ACHN (cell line): ENCODE measurements at regions not wholly inside any gene's neighbourhood (a gene's known extent, or its start where the extent isn't known, plus 50 kb on each side); places are given as distances from the start of the nearest gene placed in this dataset.

Source experiments
- DNase-seq: peaks from one replicate; pipeline ENCODE4 v3.0.0-alpha.2; 2015
- in situ Hi-C: cut with HindIII; loops from 2 replicates; pipeline ENCODE4 v1.10.0; 2017; ENCODE audit warnings: low sequenced_read_pairs, low pct_ligation_motif_present, low pct_unique_long_range_greater_than_20kb

DNA sequence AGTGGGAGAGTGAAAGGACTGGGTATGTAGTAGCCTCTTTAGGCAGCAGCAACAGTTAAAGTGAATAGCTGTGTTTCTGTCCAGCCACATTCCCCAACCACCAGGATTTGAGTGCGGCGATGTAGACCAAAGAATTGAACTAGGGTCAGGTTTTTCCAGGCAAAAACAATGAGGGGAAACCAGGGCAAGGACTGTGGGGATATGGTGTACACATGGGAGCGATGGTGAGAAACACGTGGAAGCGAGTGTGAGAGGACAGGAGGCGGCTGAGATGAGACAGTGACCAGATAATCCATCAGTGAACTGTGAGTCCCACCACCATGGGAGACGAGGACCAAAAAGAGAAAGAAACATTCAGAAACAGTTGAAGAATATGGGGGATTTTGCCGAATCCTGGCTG, 409.5 kb downstream of the TSN start:
- in situ Hi-C loops: no loop called here
- no peak for DNase-seq

DNA sequence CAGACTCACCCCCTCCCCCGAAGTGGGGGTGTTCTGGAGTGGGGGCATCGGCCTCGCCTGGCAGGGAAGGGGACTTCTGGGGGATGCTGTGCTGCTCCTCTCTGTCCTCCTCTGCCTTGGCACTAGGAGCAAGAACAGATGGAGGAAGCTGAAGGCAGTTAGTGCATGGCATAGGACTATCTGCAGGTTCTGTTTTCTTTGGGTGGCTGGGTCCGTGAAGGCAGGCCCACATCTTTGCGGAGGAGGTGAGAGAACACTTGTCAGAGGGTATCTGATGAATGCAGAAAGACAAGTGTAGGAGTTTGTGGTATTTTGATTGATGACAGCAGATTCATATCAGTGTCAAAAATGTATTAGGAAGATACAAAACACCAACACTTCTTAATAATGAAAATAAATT, 411.4 kb downstream of the TSN start:
- no peak for DNase-seq
- in situ Hi-C loops: no loop called here

DNA sequence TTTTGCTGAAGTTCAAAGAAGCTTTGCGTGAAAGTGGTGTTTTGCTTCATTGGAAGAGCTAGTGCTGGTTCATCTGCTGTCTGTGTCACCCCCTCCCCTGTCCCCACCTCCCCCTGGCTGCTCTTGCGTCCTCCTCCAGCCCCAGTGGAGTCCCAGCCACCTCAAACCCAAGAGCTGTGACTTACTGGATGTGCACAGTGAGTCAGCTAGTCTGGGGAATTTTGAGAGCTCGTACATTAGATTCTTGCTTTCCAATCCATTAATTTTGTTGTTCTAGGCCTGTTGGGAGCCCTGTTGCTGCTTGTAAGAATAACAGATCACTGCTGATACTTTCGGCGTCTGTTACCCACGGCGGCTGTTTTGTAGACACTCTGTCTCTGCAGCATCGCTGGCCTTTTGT, 412.1 kb downstream of the TSN start:
- DNase-seq: peak; percentile 19
- in situ Hi-C loops: no loop called here

DNA sequence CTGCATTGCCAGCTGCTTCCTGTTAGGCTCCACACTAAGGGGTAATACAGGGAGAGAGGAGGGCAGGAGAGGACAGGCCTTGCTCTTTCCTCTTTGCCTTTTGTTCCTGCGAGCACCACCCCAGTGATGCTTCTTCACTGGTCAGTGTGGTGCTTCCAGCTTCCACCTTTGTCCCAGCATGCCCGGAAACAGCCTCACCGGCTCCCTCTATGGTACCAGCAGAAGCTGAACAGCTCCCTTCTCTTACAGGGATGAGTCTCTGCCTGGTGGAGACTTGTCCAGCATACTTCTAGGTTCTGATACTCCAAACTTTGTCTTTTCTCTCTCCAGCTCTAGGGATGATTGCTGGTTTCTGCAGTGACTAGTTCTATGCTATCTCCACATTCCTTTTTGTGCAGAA, 413.3 kb downstream of the TSN start:
- in situ Hi-C loops: no loop called here
- DNase-seq: peak; percentile 29

DNA sequence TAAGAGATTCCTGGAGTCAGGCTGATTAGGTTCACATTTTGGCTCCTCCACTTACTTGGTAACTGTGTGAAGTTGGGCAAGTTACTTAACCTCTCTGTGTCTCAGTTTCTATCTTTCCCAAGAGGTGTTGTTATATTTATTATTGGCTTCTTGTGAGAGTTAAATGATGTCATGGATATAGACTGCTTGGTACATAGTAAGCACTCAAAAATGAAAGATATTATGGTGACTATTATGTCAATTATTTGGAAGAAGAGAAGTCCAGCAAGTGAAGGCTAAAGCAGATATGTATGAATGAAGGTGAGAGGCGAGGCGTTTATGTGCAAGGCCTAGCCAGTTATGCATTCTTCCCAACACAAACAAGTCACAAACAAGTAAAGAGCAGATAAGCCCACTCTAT, 417.4 kb downstream of the TSN start:
- DNase-seq: no peak
- in situ Hi-C loops: no loop called here

DNA sequence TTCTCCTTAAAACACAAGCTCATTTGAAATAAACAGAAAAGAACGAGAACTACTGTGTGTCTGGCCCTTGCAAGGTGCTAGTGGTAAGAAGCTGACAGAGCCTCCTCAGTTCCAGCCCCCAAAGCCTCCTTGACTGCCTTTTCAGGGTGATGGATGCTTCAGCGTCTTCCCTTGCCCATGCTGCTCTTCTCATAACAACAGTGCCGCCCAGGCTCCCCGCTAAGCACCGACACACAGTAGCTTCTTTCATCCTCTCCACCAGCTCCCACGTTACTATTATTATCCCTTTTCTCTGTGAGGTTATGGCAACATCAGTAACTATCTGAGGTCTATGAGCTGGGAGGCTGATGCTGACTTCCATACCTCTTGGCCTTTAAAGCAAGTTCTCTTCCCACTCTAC, 418.6 kb downstream of the TSN start:
- in situ Hi-C loops: no loop called here
- DNase-seq: no peak

DNA sequence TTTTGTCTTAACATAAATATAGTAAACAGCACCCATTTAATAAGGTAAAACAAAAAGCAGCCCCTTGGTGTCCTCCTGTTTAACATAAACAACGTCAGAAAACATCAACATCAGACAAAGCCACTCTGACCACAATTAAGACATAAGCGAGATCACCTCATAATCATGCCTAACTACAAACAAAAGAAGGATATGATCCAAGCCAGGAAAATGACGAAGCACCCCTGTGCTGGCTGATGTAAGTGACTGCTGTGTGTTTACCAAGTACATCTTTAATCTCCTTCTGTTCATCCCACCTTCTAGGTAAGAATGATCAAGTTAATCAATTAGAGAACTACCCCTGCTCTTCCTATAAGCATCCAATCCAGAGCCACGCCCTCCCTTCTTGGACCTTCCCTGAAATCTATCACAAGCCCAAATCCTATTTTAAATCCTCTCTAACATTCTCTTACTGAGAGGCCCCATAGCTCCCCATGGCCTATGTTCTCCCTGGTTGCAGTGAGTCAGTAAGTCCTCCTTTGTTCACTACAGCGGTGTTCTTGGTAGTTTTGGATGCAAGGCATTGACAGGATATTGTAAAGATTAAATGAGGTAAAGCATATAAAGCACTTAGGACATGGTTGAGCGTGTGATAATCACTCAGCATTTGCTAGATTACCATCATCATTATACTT, 424.2 kb downstream of the TSN start:
- in situ Hi-C loops: no loop called here
- DNase-seq: no peak

DNA sequence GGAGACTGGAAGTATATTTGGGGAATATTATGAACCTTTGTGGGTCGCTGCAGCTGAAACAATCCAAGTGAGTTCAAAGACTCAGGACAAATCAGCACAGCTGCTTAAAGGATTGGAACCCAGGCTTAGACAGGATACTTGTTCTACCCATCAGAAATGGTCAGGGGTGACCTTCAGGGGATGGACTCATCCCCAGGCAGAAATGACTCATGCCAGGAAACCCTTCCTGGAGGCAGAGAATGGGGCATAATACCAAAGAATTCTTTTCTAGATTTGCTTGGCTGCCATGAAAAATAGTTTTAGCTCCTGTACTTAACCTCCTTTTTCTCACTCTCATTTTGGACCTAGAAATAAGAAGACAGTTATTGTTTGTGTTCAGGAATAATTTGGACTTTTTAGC, 425.5 kb downstream of the TSN start:
- in situ Hi-C loops: no loop called here
- no peak for DNase-seq

DNA sequence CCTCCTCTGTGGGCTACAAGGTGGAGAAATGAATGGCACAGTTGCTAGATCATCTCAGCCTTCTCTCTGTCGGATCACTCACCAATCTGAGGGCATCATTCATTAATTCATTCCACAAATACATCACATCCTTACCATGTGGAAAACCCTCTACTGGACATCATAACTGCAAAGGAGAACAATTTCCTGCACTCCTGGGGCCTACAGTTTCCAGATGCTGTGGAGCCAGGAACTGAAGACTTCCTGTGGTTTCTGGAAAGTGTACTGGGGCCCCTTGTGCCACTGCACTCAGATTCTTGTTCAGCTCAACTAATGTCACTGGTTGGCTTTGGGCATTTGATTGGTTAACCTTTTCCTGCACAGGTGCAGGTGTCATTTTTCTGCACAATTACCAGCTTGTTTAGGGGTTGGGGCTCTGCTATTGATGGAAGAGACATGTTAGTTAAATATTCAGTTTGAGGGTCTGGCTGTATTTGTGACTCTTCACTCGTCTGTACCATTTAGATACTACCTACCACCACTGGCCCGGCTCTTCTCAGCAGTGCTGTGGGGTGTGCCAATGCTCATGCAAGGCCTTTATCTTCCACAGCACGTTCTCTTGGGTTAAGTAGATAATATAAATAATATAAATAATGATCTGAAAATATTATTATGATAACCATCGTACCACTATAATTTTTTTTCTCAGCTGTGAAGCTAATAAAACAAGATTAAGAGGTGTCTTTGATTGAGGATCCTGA, 427.3 kb downstream of the TSN start:
- DNase-seq: no peak
- in situ Hi-C loops: no loop called here

DNA sequence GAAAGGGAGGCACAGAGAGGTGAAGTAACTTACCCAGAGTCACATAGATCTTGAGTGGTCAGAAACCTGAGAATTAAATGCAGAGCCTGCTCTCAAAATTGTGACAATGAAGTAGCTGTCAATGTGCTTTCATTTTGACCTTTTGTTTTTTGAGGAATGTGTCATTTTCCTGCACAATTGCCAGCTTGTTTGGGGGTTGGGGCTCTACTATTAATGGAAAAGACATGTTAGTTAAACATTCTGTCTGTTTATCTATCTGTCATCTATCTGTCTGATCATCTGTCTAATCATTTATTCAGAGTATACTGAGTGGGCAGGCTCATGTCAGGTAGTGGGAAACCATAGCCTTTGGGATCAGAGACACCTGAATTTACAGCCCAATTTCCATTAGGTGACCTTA, 428.4 kb downstream of the TSN start:
- in situ Hi-C loops: no loop called here

DNA sequence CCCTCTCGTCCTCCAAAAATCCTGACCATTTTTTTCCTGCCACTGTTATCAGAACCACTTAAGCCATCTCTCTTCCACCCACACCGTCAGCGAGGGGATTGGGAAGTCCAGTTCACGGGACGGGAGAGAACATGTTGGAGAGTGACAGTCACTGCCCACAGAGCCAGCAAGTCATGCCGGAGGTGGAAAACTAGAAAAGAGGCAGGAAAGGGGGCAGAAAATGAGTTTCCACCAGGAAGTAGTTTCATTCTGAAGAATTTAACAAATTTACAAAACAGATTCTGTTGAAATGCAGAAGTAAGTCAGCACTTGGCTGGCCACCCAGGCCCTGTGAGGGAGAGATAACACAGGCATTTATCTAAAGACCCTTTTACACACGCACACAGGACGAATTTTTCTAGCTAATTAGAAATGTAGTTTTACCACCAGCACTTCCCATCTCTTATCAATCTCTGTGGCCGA, 431.3 kb downstream of the TSN start:
- DNase-seq: no peak
- in situ Hi-C loops: no loop called here

More for the DNA sequence above, 428.4 kb downstream of the TSN start:
- no peak for DNase-seq

DNA sequence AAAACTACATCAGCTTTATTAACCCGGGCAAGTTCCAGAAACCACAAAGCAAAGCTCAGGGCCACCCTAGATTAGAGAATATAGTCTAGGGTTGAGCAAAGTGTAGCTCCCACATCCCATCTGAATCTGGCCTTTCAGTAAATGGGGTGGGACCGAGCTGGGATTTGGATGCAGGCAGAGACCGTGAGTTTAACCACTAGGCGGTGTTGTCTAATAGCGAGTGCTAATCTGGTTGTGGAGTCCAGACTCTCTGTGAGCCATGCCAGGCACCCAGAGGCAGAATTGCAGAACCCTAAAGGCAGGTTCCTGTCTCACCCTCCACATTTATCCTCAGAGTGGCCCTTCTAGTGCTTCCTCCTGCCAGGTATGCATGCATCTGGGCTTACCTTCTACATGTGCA, 435.9 kb downstream of the TSN start:
- DNase-seq: peak; percentile 59

DNA sequence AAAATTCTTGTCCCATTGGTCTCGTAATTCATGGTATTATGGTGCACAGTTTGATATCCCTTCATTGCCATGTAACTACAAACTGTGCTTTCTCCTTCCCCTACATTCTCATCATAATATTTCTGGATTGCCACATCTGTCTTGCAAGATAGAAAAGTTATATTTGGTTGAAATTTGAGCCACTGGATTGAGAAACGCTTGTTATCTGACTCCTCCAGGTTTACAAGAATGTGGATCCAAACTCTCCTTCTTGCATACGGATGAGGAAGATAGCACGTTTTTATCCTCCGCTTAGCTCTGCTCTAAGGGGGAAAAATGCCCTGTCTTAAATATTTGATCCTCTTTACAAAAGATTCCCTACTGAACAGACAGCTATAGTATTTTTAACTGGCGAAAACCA, 438.2 kb downstream of the TSN start:
- in situ Hi-C loops: no loop called here
- no peak for DNase-seq

More for the DNA sequence above, 435.9 kb downstream of the TSN start:
- in situ Hi-C loops: no loop called here

DNA sequence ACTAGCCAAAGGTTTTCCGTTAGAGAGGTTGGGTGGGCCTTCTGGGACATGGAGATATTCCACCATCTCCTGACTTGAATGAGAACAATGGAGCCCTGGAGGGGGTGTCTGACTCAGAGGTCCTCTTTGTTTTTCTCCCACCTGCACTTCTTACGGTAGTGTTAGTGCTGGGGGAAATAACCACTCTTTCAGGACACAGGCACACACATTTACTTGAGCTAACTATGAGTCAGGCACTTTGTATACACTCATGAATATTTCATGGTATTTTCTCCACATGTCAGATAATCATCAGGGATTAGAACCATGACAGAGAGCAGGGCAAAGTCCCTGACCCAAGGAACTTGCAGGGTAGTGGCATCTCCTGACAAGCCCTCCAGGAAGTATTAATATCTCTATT, 439.1 kb downstream of the TSN start:
- no peak for DNase-seq
- in situ Hi-C loops: no loop called here

DNA sequence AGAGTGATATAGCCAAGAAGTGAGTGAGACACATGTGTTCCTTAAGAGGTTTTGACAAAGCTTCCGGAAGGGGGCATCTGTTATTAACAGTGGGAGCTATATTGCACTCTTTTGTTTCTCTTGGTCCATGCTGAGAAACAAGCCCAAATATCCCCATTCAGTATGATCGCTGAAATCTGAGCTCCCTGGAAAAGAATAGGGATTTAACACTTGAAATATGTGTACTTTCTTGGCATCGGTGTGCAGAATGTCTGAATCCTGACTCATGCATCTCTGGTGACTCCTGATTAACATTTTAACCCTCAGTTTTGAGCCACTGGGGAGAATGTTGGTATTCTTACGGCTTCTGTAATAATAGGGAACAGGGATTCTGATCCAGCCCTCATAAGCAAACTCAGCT, 448.1 kb downstream of the TSN start:
- peak; percentile 62 for DNase-seq
- in situ Hi-C loops: no loop called here

DNA sequence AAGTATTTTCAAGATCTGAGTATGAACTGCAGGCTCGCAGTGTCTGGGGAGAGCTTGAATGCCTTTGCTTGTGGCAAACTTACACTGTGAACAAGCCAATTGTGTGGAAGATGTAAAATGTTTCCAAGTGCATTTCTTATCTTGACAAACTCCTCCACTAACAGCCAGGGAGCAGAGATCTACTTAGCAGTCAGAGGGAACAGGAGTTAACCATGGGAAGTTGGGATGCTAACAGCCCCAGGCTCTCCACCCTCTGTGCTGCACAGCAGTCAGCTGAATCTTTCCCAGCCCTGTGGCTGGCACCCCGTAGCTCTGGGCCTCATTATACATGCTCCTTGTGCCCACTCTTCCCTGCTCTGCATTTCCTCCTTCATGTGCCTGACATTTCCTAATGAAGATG, 450.2 kb downstream of the TSN start:
- DNase-seq: no peak
- in situ Hi-C loops: no loop called here

DNA sequence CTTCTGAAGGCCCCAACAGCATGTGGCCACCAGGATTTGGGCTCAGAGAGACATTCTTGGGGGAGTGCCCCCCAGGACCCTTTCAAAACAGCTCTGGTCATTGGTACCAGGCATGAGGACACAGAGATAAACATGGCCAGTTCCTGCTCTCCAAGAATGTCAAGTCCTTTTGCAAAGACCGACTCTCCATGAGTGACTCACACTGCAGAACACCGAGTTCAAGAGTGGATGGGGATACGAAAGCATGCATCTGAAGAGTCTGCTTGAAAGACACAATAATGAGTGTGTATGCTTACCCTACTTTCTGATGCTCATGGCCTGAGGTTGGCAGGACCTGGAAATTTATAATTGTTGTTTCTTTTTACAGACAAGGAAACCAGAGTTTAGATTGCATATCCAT, 450.6 kb downstream of the TSN start:
- in situ Hi-C loops: no loop called here
- DNase-seq: no peak

DNA sequence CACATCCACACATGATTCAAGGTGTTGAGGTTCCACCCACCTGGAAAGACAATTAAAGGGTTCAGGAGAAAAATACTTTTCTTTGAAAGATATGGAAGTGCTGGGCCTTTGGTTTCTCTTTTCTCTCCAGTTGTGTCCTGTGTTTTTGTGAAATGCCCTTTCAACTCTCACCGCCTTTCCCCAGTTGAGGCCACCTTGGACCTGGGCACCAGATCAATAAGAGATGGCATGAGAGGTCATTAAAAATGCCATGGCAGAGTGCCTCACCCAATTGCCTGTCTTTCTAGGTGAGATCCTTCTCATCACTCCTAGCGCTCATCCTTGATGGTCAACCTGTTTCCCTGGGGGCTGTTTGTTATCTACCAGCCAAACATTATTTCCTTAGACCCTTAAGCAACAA, 453.9 kb downstream of the TSN start:
- in situ Hi-C loops: no loop called here
- DNase-seq: no peak

DNA sequence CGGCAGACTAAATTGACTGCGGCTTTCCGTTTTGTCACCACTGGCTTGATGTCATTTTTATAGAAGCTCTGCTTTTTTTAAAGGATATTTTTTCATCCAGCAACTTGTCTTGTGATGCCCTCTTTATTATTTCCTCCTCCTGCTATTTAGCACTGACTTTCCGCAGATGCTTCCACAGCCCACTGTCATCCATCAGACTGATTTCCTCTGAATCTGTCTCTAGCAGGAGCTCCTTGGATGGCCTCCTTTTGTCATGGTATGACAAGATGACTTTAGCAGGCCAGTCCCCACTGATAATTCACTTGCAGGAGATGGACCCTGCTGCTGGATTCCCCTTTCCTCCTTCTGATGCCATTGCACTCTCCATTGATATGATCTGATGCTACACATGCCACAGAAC, 454.6 kb downstream of the TSN start:
- in situ Hi-C loops: no loop called here
- DNase-seq: no peak
